GM12878 (cell line): ENCODE measurements at regions not wholly inside any gene's neighbourhood (a gene's known extent, or its start where the extent isn't known, plus 50 kb on each side); places are given as distances from the start of the nearest gene placed in this dataset.

Source experiments
- ATAC-seq: fragments of 200-7000 bp; cut with Tn5 transposase; 3 replicates; pipeline ENCODE4 v1.9.1; 2020; ENCODE audit warnings: mild to moderate bottlenecking, moderate library complexity
- BruUV-seq: library from RNA; stranded (reverse); fragments of 400-500 nt; replicated peaks from 2 replicates; lab custom pipeline; 2021; lab: Mats Ljungman, UMichigan
- CTCF ChIA-PET: fragments of 300-600 bp; sonication (Branson Sonifier 250); formaldehyde crosslinking; extraction: SDS; loops from one replicate; lab custom pipeline; 2021; ENCODE audit warnings: inconsistent platforms; lab: Yijun Ruan, JAX
- POLR2A ChIA-PET: fragments of 350-600 bp; formaldehyde crosslinking; extraction: SDS; loops from one replicate; lab custom pipeline; 2021; ENCODE audit warnings: inconsistent platforms; lab: Charles Lee
- RAD21 ChIA-PET: fragments of 300-600 bp; sonication (Branson Sonifier 250); formaldehyde crosslinking; loops from one replicate; lab custom pipeline; 2023; ENCODE audit warnings: antibody characterized with exemption; ENCODE audit not compliant: unreplicated experiment; lab: Charles Lee
- SMC1A ChIA-PET: fragments of 300-600 bp; sonication (Branson Sonifier 250); formaldehyde crosslinking; loops from one replicate; lab custom pipeline; 2023; ENCODE audit not compliant: unreplicated experiment, uncharacterized antibody; lab: Charles Lee
- DNase-seq: peaks from one replicate; pipeline ENCODE4 v3.0.0-alpha.2; 2011; ENCODE audit warnings: low read depth, low spot score
- FAIRE-seq: peaks from 3 replicates; lab custom pipeline; 2011; peaks lifted over from hg19 to GRCh38; lab: Jason Lieb, UNC
- H2AFZ ChIP-seq: 2 replicates; pipeline ENCODE4 v1.6.0; 2011; ENCODE audit warnings: low read depth, low read length, control low read depth; ENCODE audit not compliant: control insufficient read depth
- H3K27ac ChIP-seq: 2 replicates; pipeline ENCODE4 v1.5.1; 2011; ENCODE audit warnings: control low read depth; ENCODE audit not compliant: control insufficient read depth, insufficient read depth
- H3K27me3 ChIP-seq, 2 experiments: replicated peaks in 1 of 2; 2 replicates each; pipeline versions ENCODE4 v1.6.0 to v1.6.1; 2011; ENCODE audit warnings: low read length in 1 of 2; ENCODE audit not compliant: control insufficient read depth in 2 of 2, insufficient read depth in 2 of 2
- H3K36me3 ChIP-seq, 2 experiments: 2 replicates each; pipeline ENCODE4 v1.5.1; 2011; ENCODE audit warnings: low read length in 1 of 2; ENCODE audit not compliant: control insufficient read depth in 2 of 2, insufficient read depth in 2 of 2
- H3K4me1 ChIP-seq: 2 replicates; pipeline ENCODE4 v1.6.1; 2011; ENCODE audit warnings: mild to moderate bottlenecking, low read length, moderate library complexity, mixed read lengths; ENCODE audit not compliant: control insufficient read depth, insufficient read depth
- H3K4me2 ChIP-seq: 2 replicates; pipeline ENCODE4 v1.6.0; 2011; ENCODE audit warnings: control low read depth; ENCODE audit not compliant: control insufficient read depth, insufficient read depth
- H3K4me3 ChIP-seq: fragments of 200-600 bp; sonication (generic); 2 replicates; pipeline ENCODE4 v1.5.1; 2016
- H3K79me2 ChIP-seq: 2 replicates; pipeline ENCODE4 v1.6.0; 2011; ENCODE audit warnings: low read length; ENCODE audit not compliant: control insufficient read depth, insufficient read depth
- H3K9ac ChIP-seq: 2 replicates; pipeline ENCODE4 v1.8.0; 2011; ENCODE audit warnings: low read length, control low read depth, mixed read lengths; ENCODE audit not compliant: control insufficient read depth, insufficient read depth
- H3K9me3 ChIP-seq: replicated peaks from 3 replicates; pipeline ENCODE4 v1.5.1; 2011; ENCODE audit warnings: mild to moderate bottlenecking, low read length; ENCODE audit not compliant: control insufficient read depth, insufficient read depth
- H4K20me1 ChIP-seq: 2 replicates; pipeline ENCODE4 v1.6.0; 2011; ENCODE audit not compliant: control insufficient read depth, insufficient read depth
- CBX5 ChIP-seq: sonication (generic); IDR thresholded peaks from 2 replicates; pipeline ENCODE4 v1.6.1; 2016; ENCODE audit warnings: low read depth, moderate library complexity, mild to moderate bottlenecking, inconsistent platforms
- DPF2 ChIP-seq: fragments of 450-650 bp; IDR thresholded peaks from 2 replicates; pipeline ENCODE4 v1.6.1; 2017; ENCODE audit warnings: mild to moderate bottlenecking
- FOS ChIP-seq: IDR thresholded peaks from 3 replicates; pipeline ENCODE4 v1.6.1; 2011; ENCODE audit warnings: borderline replicate concordance; ENCODE audit not compliant: insufficient read length; ENCODE audit errors: extremely low read depth
- NFYB ChIP-seq: IDR thresholded peaks from 2 replicates; pipeline ENCODE4 v1.6.1; 2011; ENCODE audit warnings: low read depth, mild to moderate bottlenecking, low read length, improper control_type of control experiment, moderate library complexity; ENCODE audit not compliant: insufficient read depth
- REST ChIP-seq: IDR thresholded peaks from 2 replicates; pipeline ENCODE4 v1.6.1; 2012; ENCODE audit warnings: mild to moderate bottlenecking, low read depth, low read length
- RFX5 ChIP-seq: IDR thresholded peaks from 2 replicates; pipeline ENCODE4 v1.6.1; 2011; ENCODE audit warnings: low read depth, low read length, improper control_type of control experiment
- SMAD1 ChIP-seq: fragments of 450-650 bp; IDR thresholded peaks from 2 replicates; pipeline ENCODE4 v1.6.1; 2018; ENCODE audit warnings: mild to moderate bottlenecking, low read depth; ENCODE audit not compliant: partially characterized antibody
- SMC3 ChIP-seq: IDR thresholded peaks from 2 replicates; pipeline ENCODE4 v1.6.1; 2011; ENCODE audit warnings: low read length, improper control_type of control experiment, borderline replicate concordance
- USF1 ChIP-seq: IDR thresholded peaks from 2 replicates; pipeline ENCODE4 v1.6.1; 2011; ENCODE audit warnings: borderline replicate concordance, low read depth, mild to moderate bottlenecking, moderate library complexity, mixed read lengths, low read length; ENCODE audit not compliant: insufficient read depth; ENCODE audit errors: extremely low read length
- WGBS: methylation state at CpG from one replicate; pipeline ENCODE4 v1.1.6; 2016; ENCODE audit warnings: low lambda C conversion rate; ENCODE audit not compliant: insufficient replicate concordance, insufficient coverage; ENCODE audit errors: missing lambda C conversion rate; 5-methylcytosine and 5-hydroxymethylcytosine counted together
- in situ Hi-C: fragments of 300-500 bp; cut with MboI; formaldehyde crosslinking; loops from 9 replicates; pipeline ENCODE4 v1.14.3; 2018; ENCODE audit warnings: mixed read lengths
- intact Hi-C: fragments of 100-400 bp; cut with micrococcal nuclease; formaldehyde crosslinking; loops from one replicate; pipeline ENCODE4 v1.14.2; 2022; ENCODE audit not compliant: unreplicated experiment
- TF ChIP-seq, protein P1 (sequence below): IDR thresholded peaks from 2 replicates; pipeline ENCODE4 v1.6.1; 2012; ENCODE audit warnings: low read depth, low read length, improper control_type of control experiment

DNA sequence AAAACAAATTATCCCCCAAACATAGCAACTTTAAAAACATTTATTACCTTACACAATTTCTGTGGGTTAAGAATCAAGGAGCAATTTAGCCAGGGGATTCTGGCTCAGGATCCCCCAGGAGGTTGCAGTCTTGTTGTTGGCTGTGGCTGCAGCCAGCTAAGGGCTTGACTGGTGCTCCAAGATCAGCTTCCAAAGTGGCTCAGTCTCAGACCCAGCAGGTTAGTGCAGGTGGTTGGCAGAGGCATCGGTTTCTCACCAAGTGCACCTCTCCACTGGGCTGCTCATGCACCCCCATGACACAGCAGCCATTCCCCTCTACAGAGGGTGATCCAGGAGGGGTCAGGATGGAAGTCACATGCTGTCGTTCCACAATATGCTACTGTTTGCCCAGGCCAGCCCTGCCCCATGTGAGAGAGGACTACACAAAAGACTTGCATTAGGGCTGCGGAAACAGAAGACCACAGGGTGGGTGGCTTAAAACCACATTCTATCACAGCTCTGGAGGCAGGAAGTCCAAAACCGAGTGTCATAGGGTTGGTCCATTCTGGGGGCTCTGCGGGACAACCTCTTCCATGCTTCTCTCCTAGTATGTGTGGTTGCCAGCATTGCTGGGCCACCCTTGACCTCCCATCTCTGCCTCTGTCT lies 125.8 kb downstream of the C6orf118 start:
- no peak overlapping the region for H2AFZ ChIP-seq
- no peak overlapping the region for H3K9ac ChIP-seq
- no peak for ATAC-seq
- H3K27me3 ChIP-seq, result no peaks in the 10 kb centered on the region
- ChIA-PET POLR2A (no interaction called here), SMC1A (no interaction called here), RAD21 (no interaction called here), CTCF (no interaction called here)
- no peak overlapping the region for H3K27ac ChIP-seq
- no peak overlapping the region for H3K4me3 ChIP-seq
- intact Hi-C loops, result no loop called here
- no peak for TF ChIP-seq USF1
- no peak for TF ChIP-seq SMC3
- TF ChIP-seq FOS, result no peak
- no peak for TF ChIP-seq SMAD1
- no peak for TF ChIP-seq REST
- no peak for TF ChIP-seq NFYB
- TF ChIP-seq RFX5, result no peak
- TF ChIP-seq, protein P1, sequence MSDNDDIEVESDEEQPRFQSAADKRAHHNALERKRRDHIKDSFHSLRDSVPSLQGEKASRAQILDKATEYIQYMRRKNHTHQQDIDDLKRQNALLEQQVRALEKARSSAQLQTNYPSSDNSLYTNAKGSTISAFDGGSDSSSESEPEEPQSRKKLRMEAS, result no peak
- no peak for TF ChIP-seq DPF2
- TF ChIP-seq CBX5, result no peak
- WGBS, result 29% methylated on average over 5 of the region's 5 CpGs
- no peaks in the 10 kb centered on the region for H3K4me1 ChIP-seq
- H3K9me3 ChIP-seq, result no peaks in the 10 kb centered on the region
- in situ Hi-C loops, result no loop called here
- H3K36me3 ChIP-seq, result no peaks in the 10 kb centered on the region
- no peak for FAIRE-seq
- H3K4me2 ChIP-seq, result no peak overlapping the region
- no peaks in the 10 kb centered on the region for H3K79me2 ChIP-seq
- DNase-seq, result no peak
- no peaks in the 10 kb centered on the region for H4K20me1 ChIP-seq
- BruUV-seq, result no TSS peak
